ENCODE measurements at regions not wholly inside any gene's neighbourhood (a gene's known extent, or its start where the extent isn't known, plus 50 kb on each side); places are given as distances from the start of the nearest gene placed in this dataset.
A peak's percentile ranks its signal among the peaks of the same experiment; 100 is the strongest.

DNA sequence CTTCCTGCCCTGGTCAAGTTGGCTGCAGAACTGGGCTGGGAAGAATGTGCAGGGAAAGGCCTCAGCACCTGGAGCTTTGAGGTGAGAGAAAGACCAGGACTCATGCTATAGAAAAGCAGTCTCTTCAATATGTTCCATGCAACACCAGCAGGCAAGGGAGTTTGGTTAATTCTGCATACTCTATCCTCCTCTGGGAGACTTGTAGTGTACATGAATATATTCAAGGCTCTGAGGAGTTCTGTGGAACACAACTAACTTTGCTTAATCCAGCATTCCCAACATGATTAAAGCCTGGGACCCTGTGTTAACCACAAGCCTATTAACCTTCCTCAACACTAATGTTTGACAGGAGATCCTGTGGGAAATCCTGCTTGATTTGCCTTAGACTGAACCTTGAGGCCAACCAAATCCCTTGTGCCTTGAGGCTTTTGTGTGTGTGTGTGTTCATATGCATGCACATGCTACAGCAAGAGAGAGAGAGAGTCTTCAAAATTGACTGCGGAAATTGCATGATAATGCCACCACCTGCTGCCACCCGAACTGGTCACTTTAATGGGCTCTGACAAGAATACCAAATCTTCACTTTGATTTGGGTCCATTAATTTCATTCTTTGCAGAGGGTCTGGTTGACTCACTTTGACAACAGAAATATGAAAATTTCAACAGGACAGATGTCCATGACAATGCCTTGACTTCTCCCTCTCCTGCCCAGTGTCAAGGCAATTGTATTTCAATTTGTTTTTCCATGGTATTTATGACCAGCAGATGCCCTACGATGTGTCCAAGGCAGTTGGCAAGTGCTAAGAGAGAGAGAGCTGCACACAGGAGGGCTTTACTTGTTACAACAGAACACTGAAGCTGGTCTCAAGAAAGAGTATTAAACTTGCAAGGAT lies 238.2 kb upstream of the ZBED5 start:
- in situ Hi-C loops (cut with HindIII; ENCODE audit: low pct_unique_long_range_greater_than_20kb, low sequenced_read_pairs) = no loop called here
- no peak for DNase-seq (ENCODE audit: low read depth)

GRCh38 chr11:11090495-11090894 lies 232.6 kb upstream of the ZBED5 start:
- no peak for DNase-seq (ENCODE audit: low read depth)
- in situ Hi-C loops (cut with HindIII; ENCODE audit: low pct_unique_long_range_greater_than_20kb, low sequenced_read_pairs) = no loop called here

- in situ Hi-C loops (cut with HindIII; ENCODE audit: low pct_unique_long_range_greater_than_20kb, low sequenced_read_pairs) = no loop called here
Measured at GRCh38 chr11:11089805-11090204, 232.0 kb upstream of the ZBED5 start.

GRCh38 chr11:11086979-11087378 lies 229.1 kb upstream of the ZBED5 start:
- in situ Hi-C loops (cut with HindIII; ENCODE audit: low pct_unique_long_range_greater_than_20kb, low sequenced_read_pairs) = no loop called here
- no peak for DNase-seq (ENCODE audit: low read depth)

More at GRCh38 chr11:11089805-11090204, 232.0 kb upstream of the ZBED5 start:
- DNase-seq (ENCODE audit: low read depth) = no peak

- no peak for DNase-seq (ENCODE audit: low read depth)
- in situ Hi-C loops (cut with HindIII; ENCODE audit: low pct_unique_long_range_greater_than_20kb, low sequenced_read_pairs) = no loop called here
Measured at GRCh38 chr11:11085580-11085979, 227.7 kb upstream of the ZBED5 start.

- no peak for DNase-seq (ENCODE audit: low read depth)
- in situ Hi-C loops (cut with HindIII; ENCODE audit: low pct_unique_long_range_greater_than_20kb, low sequenced_read_pairs) = no loop called here
Measured at GRCh38 chr11:11084337-11084736, 226.5 kb upstream of the ZBED5 start.

DNA sequence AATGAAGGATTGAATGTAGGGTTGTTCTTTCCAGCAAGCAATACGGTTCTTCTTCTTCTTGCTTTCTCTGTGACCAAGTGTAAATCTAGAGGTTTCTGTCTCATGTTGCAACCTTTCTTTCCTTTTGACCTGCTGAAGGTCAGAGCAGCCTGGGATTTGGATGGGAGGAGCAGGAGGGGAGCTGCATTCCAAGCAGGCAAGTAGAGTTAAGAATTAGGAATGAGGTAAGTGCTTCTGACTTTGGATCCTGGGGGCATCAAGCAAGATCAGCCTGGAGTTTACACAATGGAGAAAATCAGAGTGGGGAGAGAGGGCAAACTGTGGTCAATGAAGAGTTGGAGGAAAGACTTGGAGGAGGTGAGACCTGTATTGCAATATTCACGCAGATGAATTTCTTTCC lies 225.6 kb upstream of the ZBED5 start:
- DNase-seq (ENCODE audit: low read depth) = no peak
- in situ Hi-C loops (cut with HindIII; ENCODE audit: low pct_unique_long_range_greater_than_20kb, low sequenced_read_pairs) = no loop called here

- in situ Hi-C loops (cut with HindIII; ENCODE audit: low pct_unique_long_range_greater_than_20kb, low sequenced_read_pairs) = no loop called here
- DNase-seq (ENCODE audit: low read depth) = no peak
Measured at GRCh38 chr11:11082646-11083045, 224.8 kb upstream of the ZBED5 start.

- in situ Hi-C loops (cut with HindIII; ENCODE audit: low pct_unique_long_range_greater_than_20kb, low sequenced_read_pairs) = no loop called here
- no peak for DNase-seq (ENCODE audit: low read depth)
Measured at GRCh38 chr11:11081776-11082175, 223.9 kb upstream of the ZBED5 start.

DNA sequence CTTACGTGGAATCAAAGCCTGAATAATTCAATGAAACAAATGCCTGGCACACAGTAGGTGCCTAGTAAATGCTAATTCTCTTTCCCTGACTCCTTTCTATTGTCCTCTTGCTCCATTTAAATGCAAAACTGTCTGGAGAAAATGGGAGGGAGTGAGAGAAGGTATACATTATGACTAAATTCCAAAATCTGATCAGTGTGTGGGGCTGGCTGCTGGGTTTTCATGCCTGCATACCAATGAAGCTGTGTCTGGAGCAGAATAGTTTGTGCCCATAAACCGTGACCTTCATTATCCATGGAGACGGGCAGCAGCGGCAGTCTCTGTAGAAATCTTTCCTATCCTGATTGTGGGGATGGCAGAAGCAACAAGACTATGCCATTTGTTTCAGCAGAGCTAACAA lies 223.4 kb upstream of the ZBED5 start:
- peak; percentile 7 for DNase-seq (ENCODE audit: low read depth)
- in situ Hi-C loops (cut with HindIII; ENCODE audit: low pct_unique_long_range_greater_than_20kb, low sequenced_read_pairs) = no loop called here

DNA sequence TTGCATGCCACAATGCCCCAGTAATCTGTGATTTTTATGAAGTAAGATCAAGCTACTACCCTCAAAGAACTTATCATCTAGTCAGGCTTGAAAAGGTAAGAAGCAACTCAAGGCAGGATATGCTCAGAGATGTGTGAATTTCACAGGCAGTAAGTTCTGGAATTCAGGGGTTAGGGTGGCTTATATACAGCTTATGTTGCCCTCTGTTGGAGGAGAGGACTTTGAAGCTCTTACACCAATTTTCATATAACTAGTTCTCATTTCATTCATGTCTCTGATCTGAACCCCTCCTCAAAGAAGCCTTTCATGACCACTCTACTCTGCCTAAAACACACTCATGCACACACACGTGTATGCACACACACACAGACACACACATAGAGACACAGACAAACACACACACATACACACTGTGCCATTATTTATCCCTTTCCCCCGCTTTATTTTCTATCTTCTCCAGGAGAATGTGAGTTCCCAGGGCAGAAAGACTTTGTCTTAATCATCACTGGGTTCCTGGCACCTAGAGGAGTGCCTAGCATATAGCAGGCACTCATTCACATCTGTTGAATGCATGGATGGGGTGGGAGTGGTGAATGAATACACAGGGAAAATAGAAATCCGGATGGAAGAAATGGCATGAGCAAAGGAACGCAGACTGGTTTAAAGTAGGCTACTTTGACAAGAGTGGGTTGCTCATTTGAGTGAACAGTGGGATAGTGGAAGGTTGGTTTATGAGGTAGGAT lies 220.7 kb upstream of the ZBED5 start:
- in situ Hi-C loops (cut with HindIII; ENCODE audit: low pct_unique_long_range_greater_than_20kb, low sequenced_read_pairs) = no loop called here
- no peak for DNase-seq (ENCODE audit: low read depth)

DNA sequence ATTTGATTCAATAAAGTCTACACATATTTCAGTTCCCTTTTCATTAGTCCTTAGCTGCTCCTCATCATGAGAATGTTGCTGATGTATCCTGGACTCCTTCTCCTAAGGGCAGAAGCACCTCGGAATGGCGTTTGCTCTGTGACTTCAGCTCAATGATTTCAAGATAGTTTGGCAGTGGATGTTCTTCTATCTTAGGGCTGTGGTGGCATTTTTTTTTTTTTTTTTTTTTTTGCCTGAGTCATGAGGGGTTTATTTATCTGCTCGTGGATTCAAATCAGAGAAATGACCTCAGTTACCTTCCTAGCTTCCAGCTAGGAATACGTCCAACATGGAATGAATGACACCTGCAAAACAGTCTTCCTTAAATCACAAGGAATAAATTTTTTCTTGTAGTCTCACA lies 220.0 kb upstream of the ZBED5 start:
- in situ Hi-C loops (cut with HindIII; ENCODE audit: low pct_unique_long_range_greater_than_20kb, low sequenced_read_pairs) = no loop called here
- no peak for DNase-seq (ENCODE audit: low read depth)

GRCh38 chr11:11076879-11077278 lies 219.0 kb upstream of the ZBED5 start:
- DNase-seq (ENCODE audit: low read depth) = no peak
- in situ Hi-C loops (cut with HindIII; ENCODE audit: low pct_unique_long_range_greater_than_20kb, low sequenced_read_pairs) = no loop called here

GRCh38 chr11:11076276-11076675 lies 218.4 kb upstream of the ZBED5 start:
- in situ Hi-C loops (cut with HindIII; ENCODE audit: low pct_unique_long_range_greater_than_20kb, low sequenced_read_pairs) = no loop called here
- DNase-seq (ENCODE audit: low read depth) = no peak

GRCh38 chr11:11075515-11076171 lies 217.8 kb upstream of the ZBED5 start:
- DNase-seq (ENCODE audit: low read depth) = no peak
- in situ Hi-C loops (cut with HindIII; ENCODE audit: low pct_unique_long_range_greater_than_20kb, low sequenced_read_pairs) = no loop called here

- DNase-seq (ENCODE audit: low read depth) = no peak
- in situ Hi-C loops (cut with HindIII; ENCODE audit: low pct_unique_long_range_greater_than_20kb, low sequenced_read_pairs) = no loop called here
Measured at GRCh38 chr11:11074686-11075335, 217.0 kb upstream of the ZBED5 start.

DNA sequence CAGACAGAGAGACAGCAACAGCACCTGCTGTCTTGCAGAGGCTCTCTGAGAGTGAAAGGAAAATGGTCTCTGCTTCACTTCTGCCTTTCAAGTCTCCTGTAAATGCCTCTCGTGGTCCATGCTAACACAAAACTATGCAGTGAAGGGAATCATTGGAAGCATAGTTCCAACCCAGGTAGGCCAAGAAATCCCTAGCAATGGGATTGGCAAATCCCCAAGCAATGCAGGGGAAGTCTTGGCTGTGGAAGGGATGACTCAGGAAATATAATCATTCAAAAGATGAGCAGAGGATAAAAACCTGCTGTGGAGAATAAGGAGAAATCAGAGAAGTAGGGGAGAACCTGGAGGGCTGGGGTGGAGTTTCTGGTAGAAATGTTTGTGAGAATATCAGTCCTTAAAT lies 216.1 kb upstream of the ZBED5 start:
- no peak for DNase-seq (ENCODE audit: low read depth)
- in situ Hi-C loops (cut with HindIII; ENCODE audit: low pct_unique_long_range_greater_than_20kb, low sequenced_read_pairs) = no loop called here

GRCh38 chr11:11072067-11072466 lies 214.2 kb upstream of the ZBED5 start:
- DNase-seq (ENCODE audit: low read depth) = no peak
- in situ Hi-C loops (cut with HindIII; ENCODE audit: low pct_unique_long_range_greater_than_20kb, low sequenced_read_pairs) = no loop called here

DNA sequence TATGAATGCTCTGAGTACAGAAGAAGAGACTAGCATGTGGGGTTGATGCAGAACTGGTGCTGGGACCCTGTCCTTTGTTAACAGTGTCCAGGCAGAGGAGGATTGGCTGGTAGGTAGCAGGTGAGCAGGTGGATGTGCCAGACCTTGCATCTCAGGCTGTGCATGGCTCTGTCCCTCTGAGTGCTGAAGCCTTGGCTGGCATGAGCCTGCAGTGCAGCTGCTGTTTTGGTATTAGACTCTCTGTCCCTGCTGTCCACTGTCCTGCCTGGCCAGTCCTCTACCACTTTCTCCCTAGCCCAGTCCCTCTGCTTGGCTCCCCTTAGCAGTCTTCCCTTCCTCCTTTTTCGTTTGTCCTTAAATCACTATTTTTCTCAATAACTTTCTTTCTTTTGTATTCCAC lies 213.6 kb upstream of the ZBED5 start:
- in situ Hi-C loops (cut with HindIII; ENCODE audit: low pct_unique_long_range_greater_than_20kb, low sequenced_read_pairs) = no loop called here
- DNase-seq (ENCODE audit: low read depth) = no peak

All from Caki2 (cell line).